ENCODE measurements at regions not wholly inside any gene's neighbourhood (a gene's known extent, or its start where the extent isn't known, plus 50 kb on each side); places are given as distances from the start of the nearest gene placed in this dataset.

DNA sequence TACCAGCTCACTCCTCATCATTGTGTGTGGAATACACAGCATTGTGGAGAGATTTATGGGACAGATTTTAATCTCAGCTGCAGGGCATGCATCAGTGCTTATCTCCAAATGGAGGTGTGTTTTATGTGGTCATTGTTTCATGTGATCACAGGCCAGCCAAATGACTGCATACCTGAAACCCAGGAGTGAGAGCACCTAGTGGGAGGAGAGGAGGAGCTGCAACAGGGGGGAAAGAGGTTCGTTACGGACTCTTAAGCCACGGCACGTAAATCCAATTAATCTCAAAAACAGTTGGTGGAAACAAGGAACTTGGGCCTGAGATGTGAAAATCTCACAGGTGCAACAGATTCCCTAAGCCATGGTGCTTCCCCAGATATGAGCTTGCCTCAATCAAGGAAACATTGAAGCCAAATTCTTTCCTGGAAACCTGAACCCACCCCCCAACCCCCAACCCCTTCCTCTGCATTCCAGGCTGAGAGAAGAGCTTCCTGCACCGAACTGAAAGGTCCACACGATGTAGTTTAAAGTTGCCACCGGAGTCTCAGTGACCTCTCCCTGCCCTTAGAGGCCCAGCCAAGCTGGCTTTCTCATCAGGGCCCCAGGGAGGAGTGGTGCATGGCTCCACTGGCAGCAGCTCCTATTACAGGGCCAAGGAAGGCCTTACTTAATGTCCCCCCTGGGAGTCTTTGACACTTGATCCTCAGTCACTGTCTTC, 167.4 kb downstream of the C1D start:
- Mint-ChIP-seq H3K4me1 (ENCODE audit: unreplicated experiment) (peaks cover 48% of the 10 kb centered on the region), H3K4me3 (peak overlapping the region; percentile 41), H3K36me3 (peaks cover 7% of the 10 kb centered on the region), H3K27ac (peak overlapping the region; percentile 52), H3K27me3 (no peaks in the 10 kb centered on the region), H3K9me3 (peaks cover 17% of the 10 kb centered on the region)
- TF ChIP-seq, protein P1, sequence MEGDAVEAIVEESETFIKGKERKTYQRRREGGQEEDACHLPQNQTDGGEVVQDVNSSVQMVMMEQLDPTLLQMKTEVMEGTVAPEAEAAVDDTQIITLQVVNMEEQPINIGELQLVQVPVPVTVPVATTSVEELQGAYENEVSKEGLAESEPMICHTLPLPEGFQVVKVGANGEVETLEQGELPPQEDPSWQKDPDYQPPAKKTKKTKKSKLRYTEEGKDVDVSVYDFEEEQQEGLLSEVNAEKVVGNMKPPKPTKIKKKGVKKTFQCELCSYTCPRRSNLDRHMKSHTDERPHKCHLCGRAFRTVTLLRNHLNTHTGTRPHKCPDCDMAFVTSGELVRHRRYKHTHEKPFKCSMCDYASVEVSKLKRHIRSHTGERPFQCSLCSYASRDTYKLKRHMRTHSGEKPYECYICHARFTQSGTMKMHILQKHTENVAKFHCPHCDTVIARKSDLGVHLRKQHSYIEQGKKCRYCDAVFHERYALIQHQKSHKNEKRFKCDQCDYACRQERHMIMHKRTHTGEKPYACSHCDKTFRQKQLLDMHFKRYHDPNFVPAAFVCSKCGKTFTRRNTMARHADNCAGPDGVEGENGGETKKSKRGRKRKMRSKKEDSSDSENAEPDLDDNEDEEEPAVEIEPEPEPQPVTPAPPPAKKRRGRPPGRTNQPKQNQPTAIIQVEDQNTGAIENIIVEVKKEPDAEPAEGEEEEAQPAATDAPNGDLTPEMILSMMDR (conservative IDR thresholded peaks at IDR 0.05): no peak
- DNase-seq (ENCODE audit: extremely low spot score, unreplicated experiment): no peak

DNA sequence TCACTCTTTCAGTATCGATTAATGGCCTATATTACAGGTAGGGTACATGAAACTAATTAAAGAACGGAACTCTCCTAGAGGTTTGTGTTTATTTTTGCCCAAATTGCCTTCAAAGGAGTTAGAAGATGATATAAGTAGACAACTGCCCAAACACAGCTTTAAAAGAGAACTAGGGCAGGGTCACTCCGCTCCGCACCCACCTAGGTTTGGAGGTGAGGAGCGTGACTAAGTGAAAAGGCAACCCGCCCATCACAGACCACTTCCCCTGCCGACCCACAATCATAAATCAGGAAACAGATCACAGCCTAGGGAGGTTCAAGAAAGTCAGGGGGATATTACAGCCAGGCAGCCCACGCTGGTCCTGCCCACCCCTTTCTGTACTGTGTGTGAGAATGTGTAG, 166.7 kb downstream of the C1D start:
- TF ChIP-seq, protein P1 (conservative IDR thresholded peaks at IDR 0.05): no peak

DNA sequence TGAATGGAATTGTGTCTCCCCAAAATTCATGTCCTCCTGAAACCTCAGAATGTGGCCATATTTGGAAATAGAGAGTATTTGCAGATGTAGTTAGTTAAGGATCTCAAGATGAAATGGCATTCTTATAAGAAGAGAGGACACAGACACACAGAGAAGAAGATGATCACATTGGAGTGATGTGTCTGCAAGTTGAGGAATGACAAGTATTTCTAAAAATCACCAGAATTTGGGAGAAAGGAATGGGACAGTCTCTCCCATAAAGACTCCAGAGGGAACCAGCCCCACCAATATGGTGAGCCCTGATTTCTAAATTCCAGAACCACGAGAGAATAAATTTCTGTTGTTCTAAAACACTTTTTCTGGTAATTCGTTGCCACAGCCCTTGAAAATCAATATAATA, 166.3 kb downstream of the C1D start:
- H3K27ac Mint-ChIP-seq: peak overlapping the region; percentile 52
- H3K36me3 Mint-ChIP-seq: peaks cover 9% of the 10 kb centered on the region
- H3K4me3 Mint-ChIP-seq: peak overlapping the region; percentile 23
- TF ChIP-seq, protein P1 (conservative IDR thresholded peaks at IDR 0.05): no peak
- no peak for DNase-seq (ENCODE audit: extremely low spot score, unreplicated experiment)
- no peaks in the 10 kb centered on the region for H3K27me3 Mint-ChIP-seq
- H3K9me3 Mint-ChIP-seq: peaks cover 21% of the 10 kb centered on the region
- peaks cover 48% of the 10 kb centered on the region for H3K4me1 Mint-ChIP-seq (ENCODE audit: unreplicated experiment)

More for the DNA sequence above, 166.7 kb downstream of the C1D start:
- peak overlapping the region; percentile 41 for H3K4me3 Mint-ChIP-seq
- peaks cover 17% of the 10 kb centered on the region for H3K9me3 Mint-ChIP-seq
- H3K27me3 Mint-ChIP-seq: no peaks in the 10 kb centered on the region
- H3K36me3 Mint-ChIP-seq: peaks cover 7% of the 10 kb centered on the region
- peaks cover 48% of the 10 kb centered on the region for H3K4me1 Mint-ChIP-seq (ENCODE audit: unreplicated experiment)
- DNase-seq (ENCODE audit: extremely low spot score, unreplicated experiment): no peak
- H3K27ac Mint-ChIP-seq: peak overlapping the region; percentile 52

DNA sequence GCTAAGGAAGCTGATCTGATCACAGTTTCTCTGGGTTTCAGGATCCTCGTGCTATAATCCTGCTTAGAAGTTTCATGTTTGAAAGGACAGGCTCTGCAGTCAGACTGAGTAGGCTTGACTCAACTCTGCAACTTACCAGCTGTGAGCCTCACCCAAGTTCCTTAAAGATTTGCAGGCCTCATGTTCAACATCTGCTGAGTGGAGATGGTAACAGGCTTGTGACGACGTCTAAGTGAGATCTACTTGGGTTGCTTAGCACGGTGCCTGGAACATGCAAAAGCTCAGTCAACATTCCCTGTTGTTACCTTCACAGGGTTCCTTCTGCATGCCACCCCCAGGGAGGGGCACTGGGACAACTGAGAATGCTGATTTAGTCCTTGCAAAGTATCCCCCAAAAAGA, 164.2 kb downstream of the C1D start:
- Mint-ChIP-seq H3K36me3 (peaks cover 12% of the 10 kb centered on the region), H3K27ac (no peak overlapping the region), H3K4me1 (ENCODE audit: unreplicated experiment) (peaks cover 42% of the 10 kb centered on the region), H3K9me3 (peaks cover 22% of the 10 kb centered on the region), H3K4me3 (no peak overlapping the region), H3K27me3 (no peaks in the 10 kb centered on the region)
- DNase-seq (ENCODE audit: extremely low spot score, unreplicated experiment): no peak
- TF ChIP-seq, protein P1 (conservative IDR thresholded peaks at IDR 0.05): no peak

DNA sequence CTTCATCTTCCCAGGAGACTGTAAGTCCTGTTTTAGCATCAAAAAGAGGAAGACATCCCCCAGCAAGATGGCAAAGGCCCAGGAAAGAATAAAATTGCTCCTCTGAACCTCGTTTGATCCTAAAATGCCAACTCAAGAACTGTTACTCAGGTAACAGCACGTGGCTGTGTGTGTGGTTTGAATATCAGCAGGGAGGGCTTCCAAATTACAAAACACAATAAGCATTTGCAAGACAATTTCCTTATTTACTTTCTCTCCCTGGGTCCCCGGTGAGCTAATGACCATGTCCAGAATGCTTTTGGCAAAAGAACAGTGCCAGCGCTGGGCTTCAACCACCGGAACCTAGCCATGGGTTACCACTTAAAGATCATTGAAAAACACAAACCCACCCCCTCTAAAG, 163.6 kb downstream of the C1D start:
- peaks cover 42% of the 10 kb centered on the region for H3K4me1 Mint-ChIP-seq (ENCODE audit: unreplicated experiment)
- H3K9me3 Mint-ChIP-seq: peaks cover 18% of the 10 kb centered on the region
- no peaks in the 10 kb centered on the region for H3K27me3 Mint-ChIP-seq
- H3K27ac Mint-ChIP-seq: no peak overlapping the region
- no peak overlapping the region for H3K4me3 Mint-ChIP-seq
- TF ChIP-seq, protein P1 (conservative IDR thresholded peaks at IDR 0.05): no peak
- H3K36me3 Mint-ChIP-seq: peaks cover 7% of the 10 kb centered on the region
- no peak for DNase-seq (ENCODE audit: extremely low spot score, unreplicated experiment)

Measured in type B pancreatic cell (in vitro differentiated cells).